ENCODE measurements at regions not wholly inside any gene's neighbourhood (a gene's known extent, or its start where the extent isn't known, plus 50 kb on each side); places are given as distances from the start of the nearest gene placed in this dataset.

DNA sequence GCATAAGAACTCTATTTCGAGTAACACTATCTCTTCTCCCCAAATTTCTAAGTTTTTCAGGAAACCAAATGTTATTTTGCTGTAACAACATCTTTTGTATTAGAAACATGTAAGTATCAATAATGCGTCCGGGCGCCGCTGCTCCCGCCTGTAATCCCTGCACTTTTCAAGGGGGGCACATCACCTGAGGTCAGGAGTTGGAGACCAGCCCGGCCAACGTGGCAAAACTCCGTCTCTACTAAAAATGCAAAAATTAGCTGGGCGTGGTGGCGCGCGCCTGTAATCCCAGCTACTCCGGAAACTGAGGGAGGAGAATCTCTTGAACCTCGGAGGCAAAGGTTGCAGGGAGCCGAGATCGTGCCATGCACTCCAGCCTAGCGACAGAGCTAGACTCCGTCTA is 881.1 kb upstream of the NUDT12 start:
- TF ChIP-seq YY1 (IDR thresholded peaks at IDR 0.05; ENCODE audit: extremely low read depth, insufficient replicate concordance, low read depth, low read length) (no peak), POLR2AphosphoS5 (IDR thresholded peaks at IDR 0.05; ENCODE audit: low read depth, low read length) (no peak), SIN3A (IDR thresholded peaks at IDR 0.05; ENCODE audit: low read depth) (no peak), EZH2phosphoT487 (IDR thresholded peaks at IDR 0.05; ENCODE audit: borderline replicate concordance) (no peak), EZH2 (IDR thresholded peaks at IDR 0.05) (no peak), SP1 (IDR thresholded peaks at IDR 0.05; ENCODE audit: low read depth) (no peak), ZNF274 (IDR thresholded peaks at IDR 0.05; ENCODE audit: low read depth, low read length) (no peak), EGR1 (IDR thresholded peaks at IDR 0.05; ENCODE audit: low read depth) (no peak)

Data from HCT116 (cell line).